Activated naive CD4-positive, alpha-beta T cell (primary cell): ENCODE measurements at regions not wholly inside any gene's neighbourhood (a gene's known extent, or its start where the extent isn't known, plus 50 kb on each side); places are given as distances from the start of the nearest gene placed in this dataset.
"Not testable (repeated sequence)": the region's sequence is repeated elsewhere in the genome, so short reads cannot be mapped to it uniquely, and the experiment has no call there.

Experiments used
- DNase-seq, 4 experiments: peaks; one replicate each; lab custom pipeline; 2025; lab: John Stamatoyannopoulos, UW

GRCh38 chr5:28926422-28926821 is 1888.0 kb upstream of the CDH9 start:
- no peak for DNase-seq

DNA sequence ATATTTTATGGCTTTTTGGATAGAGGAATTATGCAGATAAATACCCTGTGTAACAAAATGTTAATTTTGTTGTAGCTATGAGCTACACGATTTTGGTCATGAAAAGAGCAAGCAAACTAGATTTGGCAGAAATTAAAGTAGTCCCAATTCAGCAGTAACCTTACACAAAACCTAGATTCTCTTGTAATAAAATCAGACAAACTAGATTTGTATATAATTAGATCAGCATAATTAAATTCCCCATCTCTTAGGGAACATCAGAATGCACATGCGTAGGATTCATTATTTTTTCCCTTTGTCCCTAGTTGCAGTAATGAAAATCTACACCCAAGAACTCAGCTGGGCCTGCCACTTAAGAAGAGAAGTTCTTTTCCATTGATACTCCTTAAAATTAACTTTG is 1879.2 kb upstream of the CDH9 start:
- DNase-seq = no peak

- DNase-seq = no peak
Observed at GRCh38 chr5:28914297-28914696, 1875.9 kb upstream of the CDH9 start.

DNA sequence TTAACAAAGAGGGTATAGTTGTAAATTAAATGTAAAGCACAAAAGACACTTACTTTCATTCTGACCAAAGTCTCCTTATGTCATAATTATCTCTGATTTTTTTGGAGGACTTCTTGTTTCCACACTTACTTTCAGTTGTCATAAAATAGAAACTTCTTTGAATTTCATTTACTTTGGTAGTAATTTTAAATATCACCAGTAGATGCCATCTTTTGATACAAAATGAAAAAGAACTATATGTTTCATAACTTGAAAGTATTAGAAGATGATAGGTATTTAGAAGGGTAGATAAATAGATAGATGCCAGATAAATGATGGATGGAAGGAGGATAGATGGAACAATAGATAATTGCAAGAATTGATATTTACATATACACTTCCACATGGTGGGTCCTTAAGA is 1865.3 kb upstream of the CDH9 start:
- DNase-seq = no peak

GRCh38 chr5:28896949-28897348 is 1858.6 kb upstream of the CDH9 start:
- no peak for DNase-seq

DNA sequence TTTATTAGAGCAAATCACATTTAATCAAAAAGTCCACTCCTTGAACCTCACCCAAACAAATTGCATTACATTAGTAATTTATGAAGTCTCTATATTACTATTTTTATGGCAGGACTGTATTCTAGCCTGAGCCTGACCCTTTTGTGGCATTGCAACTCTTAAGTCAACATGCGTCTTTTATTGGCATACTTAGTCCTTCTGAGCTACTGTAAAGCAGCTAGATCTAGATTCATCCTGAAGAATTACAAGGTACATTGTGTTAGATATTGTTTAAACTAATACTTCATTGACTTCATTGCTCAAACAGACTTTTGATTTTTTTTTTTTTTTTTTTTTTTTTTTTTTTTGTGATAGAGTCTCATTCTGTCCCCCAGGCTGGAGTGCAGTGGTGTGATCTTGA is 1842.5 kb upstream of the CDH9 start:
- no peak for DNase-seq

GRCh38 chr5:28877050-28877449 is 1838.7 kb upstream of the CDH9 start:
- DNase-seq = no peak

GRCh38 chr5:28864006-28864405 is 1825.6 kb upstream of the CDH9 start:
- DNase-seq = no peak

DNA sequence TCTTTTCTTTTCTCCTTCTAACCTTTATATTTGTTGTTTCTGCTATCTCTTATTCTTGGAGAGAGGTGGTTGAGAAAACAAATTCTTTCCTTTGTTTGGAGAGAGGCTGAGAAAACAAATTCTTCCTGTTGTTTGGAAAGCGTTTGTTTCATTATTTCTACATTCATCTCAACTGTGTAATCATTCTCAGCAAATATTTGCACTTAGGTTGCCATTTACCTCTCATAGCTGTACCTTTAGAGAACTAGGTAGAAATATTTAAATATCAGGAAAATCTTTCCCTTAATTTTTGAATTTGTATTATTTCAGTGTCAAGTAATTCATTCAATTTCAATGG is 1824.4 kb upstream of the CDH9 start:
- DNase-seq = no peak

- DNase-seq = no peak
Observed at GRCh38 chr5:28862137-28862859, 1823.9 kb upstream of the CDH9 start.

- no peak for DNase-seq
Observed at GRCh38 chr5:28855626-28856025, 1817.2 kb upstream of the CDH9 start.

- no peak for DNase-seq
Observed at GRCh38 chr5:28850320-28850921, 1812.0 kb upstream of the CDH9 start.

DNA sequence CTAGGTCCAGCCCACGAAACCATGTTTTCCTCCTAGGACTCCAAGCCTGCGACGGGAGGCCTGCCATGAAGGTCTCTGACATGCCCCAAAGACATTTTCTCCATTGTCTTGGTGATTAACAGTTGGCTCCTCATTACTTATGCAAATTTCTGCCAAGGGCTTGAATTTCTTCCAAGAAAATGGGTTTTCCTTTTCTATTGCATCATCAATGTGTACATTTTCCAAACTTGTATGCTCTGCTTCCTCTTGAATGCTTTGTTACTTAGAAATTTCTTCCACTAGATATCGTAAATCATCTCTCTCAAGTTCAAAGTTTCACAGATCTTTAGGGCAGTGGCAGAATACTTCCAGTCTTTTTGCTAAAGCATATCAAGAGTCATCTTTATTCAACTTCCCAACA is 1792.7 kb upstream of the CDH9 start:
- no peak for DNase-seq

DNA sequence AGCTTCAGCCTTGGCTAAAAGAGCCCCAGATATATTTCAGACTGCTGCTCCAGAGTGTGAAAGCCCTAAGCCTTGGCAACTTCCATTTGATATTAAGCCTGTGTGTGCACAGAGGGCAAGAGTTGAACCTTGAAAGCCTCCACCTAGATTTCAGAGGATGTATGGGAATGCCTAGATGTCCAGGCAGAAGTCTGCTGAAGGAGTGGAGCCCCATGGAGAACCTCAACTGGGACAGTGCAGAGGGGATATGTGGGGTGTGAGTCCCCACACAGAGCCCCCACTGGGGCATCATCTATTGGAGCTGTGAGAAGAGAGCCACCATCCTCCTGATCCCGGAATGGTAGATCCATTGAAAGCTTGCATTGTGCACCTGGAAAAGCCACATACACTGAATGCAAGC is 1784.8 kb upstream of the CDH9 start:
- DNase-seq = no peak

- DNase-seq = no peak
Observed at GRCh38 chr5:28822071-28822470, 1783.7 kb upstream of the CDH9 start.

- DNase-seq = no peak
Observed at GRCh38 chr5:28810751-28811136, 1772.4 kb upstream of the CDH9 start.

DNA sequence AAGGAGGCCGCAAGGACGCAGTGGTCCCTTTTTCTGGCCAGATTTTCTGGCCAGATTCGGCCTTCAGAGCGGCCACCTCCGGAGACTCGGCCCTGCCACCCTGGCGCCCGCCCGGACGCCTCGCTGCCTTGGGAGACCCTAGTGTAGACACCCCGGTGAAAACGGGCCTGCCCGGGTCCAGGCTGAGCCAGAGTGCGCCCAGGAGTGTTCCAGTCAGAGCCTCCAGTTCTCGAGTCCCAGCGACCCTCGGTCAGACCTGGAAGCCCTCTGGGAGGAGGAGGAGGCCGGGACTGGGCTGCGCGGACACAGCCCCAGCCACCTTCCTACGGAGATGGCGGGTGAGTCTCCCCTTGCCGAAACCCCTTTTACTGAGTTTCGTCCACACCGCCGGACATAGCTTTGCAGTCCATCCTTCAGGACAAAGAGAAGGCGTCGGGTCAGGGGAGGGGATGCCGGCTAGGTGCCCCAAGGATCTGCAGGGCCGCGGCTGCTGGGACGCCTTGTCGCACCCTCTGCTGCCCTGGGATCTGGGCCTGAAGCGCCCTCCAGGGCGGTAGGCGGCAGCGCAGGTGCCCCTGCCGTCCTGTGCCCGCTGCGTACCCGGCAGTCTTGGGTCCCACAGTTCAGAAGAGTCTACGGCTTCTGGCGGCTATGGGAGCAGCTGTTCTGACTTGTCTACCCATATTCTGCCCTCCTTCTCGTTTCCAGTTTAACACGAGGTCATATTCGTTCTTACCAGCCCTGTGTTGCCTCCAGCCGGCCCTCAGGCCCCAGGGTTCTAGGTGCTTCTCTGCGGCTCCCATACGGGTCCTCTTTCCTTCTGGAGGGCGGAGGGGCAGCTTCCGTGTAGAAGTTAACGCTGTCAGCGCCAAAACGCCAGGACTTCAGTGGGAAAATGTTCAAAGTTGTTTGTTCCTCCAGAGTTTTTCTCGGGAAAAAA is 1771.7 kb upstream of the CDH9 start:
- peak in 1 of 4 experiments; percentile 0 for DNase-seq

DNA sequence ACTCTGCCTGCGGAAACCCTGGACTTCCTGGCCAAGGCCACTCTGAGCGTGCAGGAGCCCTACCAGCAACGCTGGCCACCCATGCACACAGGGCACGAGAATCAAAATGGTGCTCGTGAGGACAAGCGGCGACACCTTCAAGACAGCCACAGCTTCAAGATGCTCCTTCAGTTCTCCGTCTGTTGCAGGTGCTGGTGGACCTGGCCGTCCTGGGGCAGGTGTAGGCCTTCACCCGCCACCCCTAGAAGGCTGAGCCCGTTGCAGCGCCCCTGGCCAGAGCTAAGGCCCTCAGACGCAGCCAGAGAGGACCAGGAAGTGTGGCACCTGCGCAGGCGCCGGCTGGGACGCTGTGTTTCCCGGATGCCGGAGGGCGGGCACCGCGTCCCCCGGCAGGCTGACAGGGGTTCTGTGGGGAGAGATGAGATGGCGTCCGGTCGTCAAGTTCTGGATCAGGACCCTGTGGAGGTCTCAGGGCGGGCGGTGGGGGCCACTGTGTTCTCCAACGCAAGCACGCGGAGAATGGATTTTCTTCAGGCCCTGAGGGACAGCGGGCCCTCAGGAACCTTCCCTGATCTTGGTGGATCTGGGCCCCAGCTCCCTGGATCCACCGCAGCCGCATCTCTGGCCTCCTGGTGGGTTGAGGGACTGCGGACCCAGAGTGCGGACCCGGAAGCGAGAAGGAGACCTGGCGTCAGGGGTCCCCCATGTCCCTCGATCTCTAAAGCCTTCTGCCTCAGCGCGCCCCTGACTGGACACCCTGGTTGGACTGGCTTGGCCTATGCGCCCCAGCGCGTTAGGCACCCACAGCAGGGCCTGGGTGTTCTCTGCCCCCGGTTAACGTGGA is 1770.8 kb upstream of the CDH9 start:
- DNase-seq = no peak

DNA sequence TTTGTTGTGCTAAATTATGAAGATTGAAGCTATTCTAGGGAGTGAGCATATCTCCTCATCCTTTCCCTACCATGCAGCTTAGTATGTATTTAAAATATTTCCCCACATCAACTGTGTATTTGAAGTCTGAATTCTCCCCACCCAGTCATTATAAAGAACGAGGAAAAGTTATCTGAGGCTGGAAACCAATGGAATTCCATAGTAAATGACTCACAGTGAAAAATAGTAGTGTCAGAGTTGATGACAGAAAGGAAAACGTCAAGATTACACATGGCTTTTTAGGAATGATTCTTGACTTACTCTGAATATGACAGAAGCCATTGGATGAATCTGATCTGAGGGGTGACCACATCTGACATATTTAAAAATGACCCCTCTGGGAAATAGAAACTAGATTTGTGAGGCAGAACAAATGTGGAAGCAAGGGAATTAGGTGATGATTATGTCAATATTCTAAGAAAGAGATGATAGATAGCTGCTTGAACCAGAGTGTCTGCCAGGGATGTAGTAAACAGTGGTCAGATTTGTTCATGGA is 1768.9 kb upstream of the CDH9 start:
- no peak for DNase-seq

GRCh38 chr5:28799035-28799434 is 1760.6 kb upstream of the CDH9 start:
- DNase-seq = not testable (repeated sequence)

DNA sequence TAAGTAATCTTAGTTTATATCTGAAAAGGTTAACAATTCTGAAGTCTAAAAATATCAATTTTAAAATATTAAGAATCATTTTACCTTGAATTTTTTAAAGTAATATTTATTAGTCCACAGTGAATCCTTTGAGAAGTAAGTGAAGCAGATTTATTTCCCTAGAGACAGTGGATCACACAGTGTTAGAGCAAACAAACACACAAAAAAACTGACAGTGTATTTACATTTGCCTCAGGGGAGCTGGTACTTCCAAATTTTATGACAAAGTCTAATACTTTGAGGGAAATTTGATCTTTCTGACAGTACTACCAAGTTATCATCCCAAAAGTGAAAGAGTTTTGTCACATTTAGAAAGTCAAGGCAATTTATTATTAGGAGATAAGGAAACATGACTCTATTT is 1750.6 kb upstream of the CDH9 start:
- DNase-seq = no peak
